Type B pancreatic cell (in vitro differentiated cells): ENCODE measurements at regions not wholly inside any gene's neighbourhood (a gene's known extent, or its start where the extent isn't known, plus 50 kb on each side); places are given as distances from the start of the nearest gene placed in this dataset.

Source experiments
- DNase-seq: peaks from one replicate; pipeline ENCODE4 v3.0.0; 2021; ENCODE audit warnings: mixed read lengths; ENCODE audit not compliant: unreplicated experiment; ENCODE audit errors: extremely low spot score
- H3K27ac Mint-ChIP-seq: 2 replicates; pipeline ENCODE4 v1.8.0; 2021; ENCODE audit warnings: mild to moderate bottlenecking, mixed read lengths
- H3K27me3 Mint-ChIP-seq: 2 replicates; pipeline ENCODE4 v1.8.0; 2021; ENCODE audit warnings: mixed read lengths
- H3K36me3 Mint-ChIP-seq: 2 replicates; pipeline ENCODE4 v1.8.0; 2021; ENCODE audit warnings: mixed read lengths
- H3K4me1 Mint-ChIP-seq: one replicate; pipeline ENCODE4 v1.8.0; 2021; ENCODE audit warnings: mixed read lengths; ENCODE audit not compliant: unreplicated experiment
- H3K4me3 Mint-ChIP-seq: 2 replicates; pipeline ENCODE4 v1.8.0; 2021; ENCODE audit warnings: mild to moderate bottlenecking, mixed read lengths
- H3K9me3 Mint-ChIP-seq: 2 replicates; pipeline ENCODE4 v1.8.0; 2021; ENCODE audit warnings: mixed read lengths
- CTCF ChIP-seq: fragments of 200-600 bp; sonication (generic); conservative IDR thresholded peaks from 2 replicates; pipeline ENCODE4 v1.5.0; 2021; ENCODE audit warnings: antibody characterized with exemption, mild to moderate bottlenecking

- no peak overlapping the region for H3K4me3 Mint-ChIP-seq
- H3K9me3 Mint-ChIP-seq = peaks cover 12% of the 10 kb centered on the region
- no peaks in the 10 kb centered on the region for H3K27me3 Mint-ChIP-seq
- DNase-seq = no peak
- TF ChIP-seq CTCF = no peak
- H3K4me1 Mint-ChIP-seq = no peaks in the 10 kb centered on the region
- no peaks in the 10 kb centered on the region for H3K36me3 Mint-ChIP-seq
- no peak overlapping the region for H3K27ac Mint-ChIP-seq
These were observed 92.0 kb upstream of the GDF10 start for GRCh38 chr10:47207894-47208469.

GRCh38 chr10:47209466-47209865 lies 90.5 kb upstream of the GDF10 start:
- TF ChIP-seq CTCF = no peak
- H3K36me3 Mint-ChIP-seq = no peaks in the 10 kb centered on the region
- H3K4me1 Mint-ChIP-seq = no peaks in the 10 kb centered on the region
- no peak for DNase-seq
- H3K27ac Mint-ChIP-seq = no peak overlapping the region
- H3K27me3 Mint-ChIP-seq = no peaks in the 10 kb centered on the region
- peaks cover 12% of the 10 kb centered on the region for H3K9me3 Mint-ChIP-seq
- no peak overlapping the region for H3K4me3 Mint-ChIP-seq

- DNase-seq = no peak
- Mint-ChIP-seq H3K9me3 (peaks cover 12% of the 10 kb centered on the region), H3K4me3 (no peak overlapping the region), H3K36me3 (no peaks in the 10 kb centered on the region), H3K4me1 (no peaks in the 10 kb centered on the region), H3K27me3 (no peaks in the 10 kb centered on the region), H3K27ac (no peak overlapping the region)
- TF ChIP-seq CTCF = no peak
These were observed 85.5 kb upstream of the GDF10 start for GRCh38 chr10:47214520-47214919.

GRCh38 chr10:47217113-47217512 lies 82.9 kb upstream of the GDF10 start:
- no peak overlapping the region for H3K27ac Mint-ChIP-seq
- TF ChIP-seq CTCF = no peak
- DNase-seq = no peak
- no peaks in the 10 kb centered on the region for H3K4me1 Mint-ChIP-seq
- peaks cover 7% of the 10 kb centered on the region for H3K9me3 Mint-ChIP-seq
- H3K27me3 Mint-ChIP-seq = no peaks in the 10 kb centered on the region
- no peaks in the 10 kb centered on the region for H3K36me3 Mint-ChIP-seq
- H3K4me3 Mint-ChIP-seq = no peak overlapping the region

- Mint-ChIP-seq H3K36me3 (no peaks in the 10 kb centered on the region), H3K4me3 (no peak overlapping the region), H3K4me1 (peaks cover 3% of the 10 kb centered on the region), H3K27ac (no peak overlapping the region), H3K9me3 (no peaks in the 10 kb centered on the region), H3K27me3 (no peaks in the 10 kb centered on the region)
- TF ChIP-seq CTCF = no peak
- DNase-seq = no peak
These were observed 81.2 kb upstream of the GDF10 start for GRCh38 chr10:47218803-47219202.

GRCh38 chr10:47222461-47222860 lies 77.5 kb upstream of the GDF10 start:
- no peaks in the 10 kb centered on the region for H3K36me3 Mint-ChIP-seq
- H3K27me3 Mint-ChIP-seq = peaks cover 3% of the 10 kb centered on the region
- no peak overlapping the region for H3K27ac Mint-ChIP-seq
- TF ChIP-seq CTCF = no peak
- no peak overlapping the region for H3K4me3 Mint-ChIP-seq
- no peak for DNase-seq
- peaks cover 3% of the 10 kb centered on the region for H3K4me1 Mint-ChIP-seq
- H3K9me3 Mint-ChIP-seq = peaks cover 1% of the 10 kb centered on the region
